Lower leg skin (tissue), 3 donors: ENCODE measurements at regions not wholly inside any gene's neighbourhood (a gene's known extent, or its start where the extent isn't known, plus 50 kb on each side); places are given as distances from the start of the nearest gene placed in this dataset.

Source experiments
- POLR2A ChIP-seq, 2 donors: fragments of 450-650 bp; IDR thresholded peaks; one replicate each; pipeline ENCODE4 v1.6.1; 2016 to 2017; ENCODE audit warnings: antibody characterized with exemption in 2 of 2, mild to moderate bottlenecking in 1 of 2, moderate library complexity in 1 of 2
- TF ChIP-seq, protein P1 (sequence below), 3 donors: fragments of 450-650 bp; IDR thresholded peaks; one replicate each; pipeline ENCODE4 v1.5.1; 2016; ENCODE audit warnings: antibody characterized with exemption in 3 of 3, mild to moderate bottlenecking in 3 of 3, moderate library complexity in 2 of 3

DNA sequence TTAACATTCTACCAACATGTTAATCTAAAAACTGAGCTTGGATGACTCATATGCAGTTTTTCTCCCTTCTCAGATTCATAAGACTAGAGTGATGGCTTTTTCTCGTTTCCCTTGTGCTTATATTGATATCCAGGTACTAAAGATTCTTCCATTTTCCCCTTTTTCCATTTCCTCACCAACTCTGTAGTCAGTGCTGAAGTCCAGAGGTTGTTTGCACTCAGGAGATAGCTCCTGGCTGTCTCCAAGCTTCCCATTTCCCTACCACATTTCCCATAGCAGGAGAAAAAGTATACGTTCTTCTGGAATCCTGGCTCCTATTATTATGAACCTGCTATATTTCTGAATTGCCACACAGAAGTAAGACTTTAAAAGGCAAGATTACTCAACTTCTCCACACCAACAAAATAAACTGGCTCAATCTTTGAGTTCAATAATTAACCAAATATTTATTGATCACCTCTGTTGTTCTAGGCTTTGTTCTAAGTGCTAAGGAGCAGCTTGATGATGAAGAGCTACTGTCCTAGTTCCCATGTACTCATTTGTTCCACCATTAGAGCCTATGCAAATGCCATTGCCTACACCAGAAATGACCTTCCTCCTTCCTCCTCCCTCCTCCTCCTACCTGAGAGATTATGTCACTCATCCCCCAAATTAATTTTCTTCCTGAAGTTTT lies 454.4 kb upstream of the RPS6KA3 start:
- TF ChIP-seq, protein P1, sequence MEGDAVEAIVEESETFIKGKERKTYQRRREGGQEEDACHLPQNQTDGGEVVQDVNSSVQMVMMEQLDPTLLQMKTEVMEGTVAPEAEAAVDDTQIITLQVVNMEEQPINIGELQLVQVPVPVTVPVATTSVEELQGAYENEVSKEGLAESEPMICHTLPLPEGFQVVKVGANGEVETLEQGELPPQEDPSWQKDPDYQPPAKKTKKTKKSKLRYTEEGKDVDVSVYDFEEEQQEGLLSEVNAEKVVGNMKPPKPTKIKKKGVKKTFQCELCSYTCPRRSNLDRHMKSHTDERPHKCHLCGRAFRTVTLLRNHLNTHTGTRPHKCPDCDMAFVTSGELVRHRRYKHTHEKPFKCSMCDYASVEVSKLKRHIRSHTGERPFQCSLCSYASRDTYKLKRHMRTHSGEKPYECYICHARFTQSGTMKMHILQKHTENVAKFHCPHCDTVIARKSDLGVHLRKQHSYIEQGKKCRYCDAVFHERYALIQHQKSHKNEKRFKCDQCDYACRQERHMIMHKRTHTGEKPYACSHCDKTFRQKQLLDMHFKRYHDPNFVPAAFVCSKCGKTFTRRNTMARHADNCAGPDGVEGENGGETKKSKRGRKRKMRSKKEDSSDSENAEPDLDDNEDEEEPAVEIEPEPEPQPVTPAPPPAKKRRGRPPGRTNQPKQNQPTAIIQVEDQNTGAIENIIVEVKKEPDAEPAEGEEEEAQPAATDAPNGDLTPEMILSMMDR (IDR thresholded peaks at IDR 0.05), result no peak
- TF ChIP-seq POLR2A (IDR thresholded peaks at IDR 0.05), result no peak
